ENCODE measurements at regions not wholly inside any gene's neighbourhood (a gene's known extent, or its start where the extent isn't known, plus 50 kb on each side); places are given as distances from the start of the nearest gene placed in this dataset.
A peak's percentile ranks its signal among the peaks of the same experiment; 100 is the strongest.

- no peak overlapping the region for H3K27ac ChIP-seq (ENCODE audit: low read depth, low read length)
- ChIA-PET CTCF (ENCODE audit: partially characterized antibody) (no interaction called here), POLR2A (ENCODE audit: partially characterized antibody) (no interaction called here)
- H3K27me3 Mint-ChIP-seq, result no peaks in the 10 kb centered on the region
- intact Hi-C loops (cut with micrococcal nuclease), result no loop called here
- H3K36me3 ChIP-seq (ENCODE audit: insufficient read depth, low read length), result no peaks in the 10 kb centered on the region
- H3K27me3 ChIP-seq (ENCODE audit: insufficient read depth, low read length), result no peaks in the 10 kb centered on the region
- no peaks in the 10 kb centered on the region for H3K4me1 Mint-ChIP-seq
- H3K9me3 Mint-ChIP-seq, result peaks cover 0 to 8% (median 3%) of the 10 kb centered on the region in 8 donors
- H3K27ac Mint-ChIP-seq, result no peak overlapping the region
- H3K4me3 Mint-ChIP-seq, result no peak overlapping the region
- DNase-seq, result no peak
- no peaks in the 10 kb centered on the region for H3K9me3 ChIP-seq (ENCODE audit: control insufficient read depth in 1 of 2, low read length in 2 of 2)
- H3K36me3 Mint-ChIP-seq, result no peaks in the 10 kb centered on the region
- no peak overlapping the region for H3K4me3 ChIP-seq (ENCODE audit: low read length in 2 of 2)
- no peaks in the 10 kb centered on the region for H3K4me1 ChIP-seq (ENCODE audit: insufficient read depth, low read length)
These were observed 290.1 kb upstream of the TRPC7 start for GRCh38 chr5:136655468-136655867.

- POLR2A ChIA-PET (ENCODE audit: partially characterized antibody), result no interaction called here
- Histone ChIP-seq H3K4me3 (ENCODE audit: low read length in 2 of 2) (no peak overlapping the region), H3K27me3 (ENCODE audit: insufficient read depth, low read length) (no peaks in the 10 kb centered on the region), H3K36me3 (ENCODE audit: insufficient read depth, low read length) (no peaks in the 10 kb centered on the region), H3K4me1 (ENCODE audit: insufficient read depth, low read length) (no peaks in the 10 kb centered on the region), H3K27ac (ENCODE audit: low read depth, low read length) (no peak overlapping the region), H3K9me3 (ENCODE audit: control insufficient read depth in 1 of 2, low read length in 2 of 2) (no peaks in the 10 kb centered on the region)
- peak overlapping the region in 1 of 7 donors; percentile 3 for H3K27ac Mint-ChIP-seq
- CTCF ChIA-PET (ENCODE audit: partially characterized antibody), result no interaction called here
- H3K4me1 Mint-ChIP-seq, result peaks cover 0 to 1% (median 0%) of the 10 kb centered on the region in 4 donors
- no peaks in the 10 kb centered on the region for H3K36me3 Mint-ChIP-seq
- no peaks in the 10 kb centered on the region for H3K27me3 Mint-ChIP-seq
- H3K4me3 Mint-ChIP-seq, result no peak overlapping the region
- no peak for DNase-seq
- intact Hi-C loops (cut with micrococcal nuclease), result no loop called here
- peaks cover 0 to 10% (median 1%) of the 10 kb centered on the region in 8 donors for H3K9me3 Mint-ChIP-seq
These were observed 281.6 kb upstream of the TRPC7 start for GRCh38 chr5:136646915-136647314.

- POLR2A ChIA-PET (ENCODE audit: partially characterized antibody), result no interaction called here
- no peaks in the 10 kb centered on the region for H3K9me3 ChIP-seq (ENCODE audit: control insufficient read depth in 1 of 2, low read length in 2 of 2)
- intact Hi-C loops (cut with micrococcal nuclease), result no loop called here
These were observed 277.6 kb upstream of the TRPC7 start for GRCh38 chr5:136642976-136643375.

GRCh38 chr5:136639616-136640015 is 274.3 kb upstream of the TRPC7 start:
- Histone ChIP-seq H3K9me3 (ENCODE audit: control insufficient read depth in 1 of 2, low read length in 2 of 2) (no peaks in the 10 kb centered on the region), H3K27me3 (ENCODE audit: insufficient read depth, low read length) (no peaks in the 10 kb centered on the region), H3K27ac (ENCODE audit: low read depth, low read length) (no peak overlapping the region), H3K4me3 (ENCODE audit: low read length in 2 of 2) (no peak overlapping the region), H3K4me1 (ENCODE audit: insufficient read depth, low read length) (no peaks in the 10 kb centered on the region), H3K36me3 (ENCODE audit: insufficient read depth, low read length) (no peaks in the 10 kb centered on the region)
- ChIA-PET POLR2A (ENCODE audit: partially characterized antibody) (no interaction called here), CTCF (ENCODE audit: partially characterized antibody) (no interaction called here)
- Mint-ChIP-seq H3K36me3 (no peaks in the 10 kb centered on the region), H3K4me3 (no peak overlapping the region), H3K4me1 (no peaks in the 10 kb centered on the region), H3K27me3 (no peaks in the 10 kb centered on the region), H3K9me3 (peaks cover 0 to 4% (median under 1%) of the 10 kb centered on the region in 8 donors), H3K27ac (no peak overlapping the region)
- no peak for DNase-seq
- intact Hi-C loops (cut with micrococcal nuclease), result no loop called here

More at GRCh38 chr5:136642976-136643375, 277.6 kb upstream of the TRPC7 start:
- Histone ChIP-seq H3K27me3 (ENCODE audit: insufficient read depth, low read length) (no peaks in the 10 kb centered on the region), H3K27ac (ENCODE audit: low read depth, low read length) (no peak overlapping the region), H3K36me3 (ENCODE audit: insufficient read depth, low read length) (no peaks in the 10 kb centered on the region), H3K4me1 (ENCODE audit: insufficient read depth, low read length) (no peaks in the 10 kb centered on the region), H3K4me3 (ENCODE audit: low read length in 2 of 2) (no peak overlapping the region)
- Mint-ChIP-seq H3K27ac (no peak overlapping the region), H3K9me3 (peaks cover 0 to 4% (median under 1%) of the 10 kb centered on the region in 8 donors), H3K27me3 (no peaks in the 10 kb centered on the region), H3K36me3 (no peaks in the 10 kb centered on the region), H3K4me1 (peaks cover 0 to 1% (median 0%) of the 10 kb centered on the region in 4 donors), H3K4me3 (no peak overlapping the region)
- CTCF ChIA-PET (ENCODE audit: partially characterized antibody), result no interaction called here
- no peak for DNase-seq

GRCh38 chr5:136638084-136638483 is 272.7 kb upstream of the TRPC7 start:
- CTCF ChIA-PET (ENCODE audit: partially characterized antibody), result no interaction called here
- H3K4me3 Mint-ChIP-seq, result no peak overlapping the region
- no peak for DNase-seq
- H3K36me3 Mint-ChIP-seq, result no peaks in the 10 kb centered on the region
- H3K4me1 ChIP-seq (ENCODE audit: insufficient read depth, low read length), result no peaks in the 10 kb centered on the region
- H3K4me1 Mint-ChIP-seq, result no peaks in the 10 kb centered on the region
- H3K9me3 Mint-ChIP-seq, result peaks cover 0 to 3% (median 0%) of the 10 kb centered on the region in 8 donors
- H3K27ac Mint-ChIP-seq, result no peak overlapping the region
- intact Hi-C loops (cut with micrococcal nuclease), result no loop called here
- no peaks in the 10 kb centered on the region for H3K27me3 Mint-ChIP-seq
- H3K36me3 ChIP-seq (ENCODE audit: insufficient read depth, low read length), result no peaks in the 10 kb centered on the region
- no peak overlapping the region for H3K4me3 ChIP-seq (ENCODE audit: low read length in 2 of 2)
- H3K27me3 ChIP-seq (ENCODE audit: insufficient read depth, low read length), result no peaks in the 10 kb centered on the region
- POLR2A ChIA-PET (ENCODE audit: partially characterized antibody), result no interaction called here
- H3K9me3 ChIP-seq (ENCODE audit: control insufficient read depth in 1 of 2, low read length in 2 of 2), result no peaks in the 10 kb centered on the region
- H3K27ac ChIP-seq (ENCODE audit: low read depth, low read length), result no peak overlapping the region

- H3K27ac ChIP-seq (ENCODE audit: low read depth, low read length), result no peak overlapping the region
- Mint-ChIP-seq H3K4me3 (no peak overlapping the region), H3K27ac (no peak overlapping the region), H3K4me1 (no peaks in the 10 kb centered on the region), H3K9me3 (no peaks in the 10 kb centered on the region), H3K36me3 (no peaks in the 10 kb centered on the region), H3K27me3 (no peaks in the 10 kb centered on the region)
- no peaks in the 10 kb centered on the region for H3K4me1 ChIP-seq (ENCODE audit: insufficient read depth, low read length)
- ChIA-PET CTCF (ENCODE audit: partially characterized antibody) (interaction anchor here (1.3 to 1.5 kb wide), 2 partner anchors 11 to 15 kb away, joined by 3 read pairs; no protein-coding TSS in a partner anchor), POLR2A (ENCODE audit: partially characterized antibody) (no interaction called here)
- no peaks in the 10 kb centered on the region for H3K9me3 ChIP-seq (ENCODE audit: control insufficient read depth in 1 of 2, low read length in 2 of 2)
- no peak overlapping the region for H3K4me3 ChIP-seq (ENCODE audit: low read length in 2 of 2)
- no peaks in the 10 kb centered on the region for H3K27me3 ChIP-seq (ENCODE audit: insufficient read depth, low read length)
- H3K36me3 ChIP-seq (ENCODE audit: insufficient read depth, low read length), result no peaks in the 10 kb centered on the region
- intact Hi-C loops (cut with micrococcal nuclease), result no loop called here
- no peak for DNase-seq
These were observed 270.7 kb upstream of the TRPC7 start for GRCh38 chr5:136636001-136636400.

- ChIA-PET CTCF (ENCODE audit: partially characterized antibody) (no interaction called here), POLR2A (ENCODE audit: partially characterized antibody) (no interaction called here)
- Mint-ChIP-seq H3K4me1 (no peaks in the 10 kb centered on the region), H3K27me3 (no peaks in the 10 kb centered on the region), H3K9me3 (peaks cover 0 to 7% (median under 1%) of the 10 kb centered on the region in 8 donors), H3K27ac (no peak overlapping the region), H3K36me3 (no peaks in the 10 kb centered on the region), H3K4me3 (no peak overlapping the region)
- Histone ChIP-seq H3K4me3 (ENCODE audit: low read length in 2 of 2) (no peak overlapping the region), H3K9me3 (ENCODE audit: control insufficient read depth in 1 of 2, low read length in 2 of 2) (no peaks in the 10 kb centered on the region), H3K27ac (ENCODE audit: low read depth, low read length) (no peak overlapping the region), H3K4me1 (ENCODE audit: insufficient read depth, low read length) (no peaks in the 10 kb centered on the region), H3K36me3 (ENCODE audit: insufficient read depth, low read length) (no peaks in the 10 kb centered on the region), H3K27me3 (ENCODE audit: insufficient read depth, low read length) (no peaks in the 10 kb centered on the region)
- intact Hi-C loops (cut with micrococcal nuclease), result no loop called here
- no peak for DNase-seq
These were observed 265.8 kb upstream of the TRPC7 start for GRCh38 chr5:136631186-136631585.
